Liver (tissue), 3 donors: ENCODE measurements at regions not wholly inside any gene's neighbourhood (a gene's known extent, or its start where the extent isn't known, plus 50 kb on each side); places are given as distances from the start of the nearest gene placed in this dataset.

Experiments
- CTCF ChIP-seq: fragments of 150-350 bp; IDR thresholded peaks from 2 replicates; pipeline ENCODE4 v1.5.1; 2017; ENCODE audit warnings: improper control_type of control experiment, low read depth, low read length; ENCODE audit not compliant: missing input control
- HNF4A ChIP-seq, 2 donors: conservative IDR thresholded peaks; 2 replicates each; pipeline ENCODE4 v1.6.1; 2016; ENCODE audit warnings: antibody characterized with exemption in 2 of 2, mild to moderate bottlenecking in 2 of 2
- MAX ChIP-seq: IDR thresholded peaks from 2 replicates; pipeline ENCODE4 v1.6.1; 2016; ENCODE audit warnings: antibody characterized with exemption
- YY1 ChIP-seq: IDR thresholded peaks from 2 replicates; pipeline ENCODE4 v1.6.1; 2016; ENCODE audit warnings: antibody characterized with exemption, mild to moderate bottlenecking
- donor health status: healthy.
- donor health status: healthy.

GRCh38 chr6:169946971-169947370 is 195.5 kb downstream of the ERMARD start:
- TF ChIP-seq CTCF (no peak), YY1 (no peak), HNF4A (conservative IDR thresholded peaks at IDR 0.05) (no peak), MAX (no peak)
